ENCODE measurements at regions not wholly inside any gene's neighbourhood (a gene's known extent, or its start where the extent isn't known, plus 50 kb on each side); places are given as distances from the start of the nearest gene placed in this dataset.

DNA sequence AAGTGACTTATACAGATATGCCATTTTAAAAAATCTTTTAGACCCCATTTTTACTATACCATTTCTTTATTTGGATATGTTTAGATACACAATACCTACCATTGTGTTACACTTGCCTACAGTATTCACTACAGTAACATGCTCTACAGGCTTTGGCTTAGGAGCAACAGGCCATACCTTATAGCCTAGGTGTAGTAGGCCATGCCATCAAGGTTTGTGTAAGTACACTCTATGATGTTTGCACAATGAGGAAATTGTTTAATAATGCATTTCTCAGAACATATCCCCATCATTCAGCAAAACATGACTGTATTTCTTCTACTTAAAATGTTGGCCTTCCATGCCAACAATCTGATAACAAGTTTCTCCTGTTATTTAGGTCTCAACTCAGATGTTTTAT lies 1559.5 kb upstream of the TENM4 start:
- CTCF ChIA-PET = no interaction called here
- Histone ChIP-seq H3K9me3 (ENCODE audit: control insufficient read depth, insufficient read depth, low read length) (no peaks in the 10 kb centered on the region), H3K27ac (ENCODE audit: low read depth, low read length) (no peak overlapping the region), H3K27me3 (ENCODE audit: control insufficient read depth, insufficient read depth, low read length) (no peaks in the 10 kb centered on the region), H3K4me3 (ENCODE audit: low read depth, low read length) (no peak overlapping the region)
- no peak for DNase-seq (ENCODE audit: low read depth, low spot score)
- POLR2A ChIA-PET = no interaction called here
- TF ChIP-seq, protein P1, sequence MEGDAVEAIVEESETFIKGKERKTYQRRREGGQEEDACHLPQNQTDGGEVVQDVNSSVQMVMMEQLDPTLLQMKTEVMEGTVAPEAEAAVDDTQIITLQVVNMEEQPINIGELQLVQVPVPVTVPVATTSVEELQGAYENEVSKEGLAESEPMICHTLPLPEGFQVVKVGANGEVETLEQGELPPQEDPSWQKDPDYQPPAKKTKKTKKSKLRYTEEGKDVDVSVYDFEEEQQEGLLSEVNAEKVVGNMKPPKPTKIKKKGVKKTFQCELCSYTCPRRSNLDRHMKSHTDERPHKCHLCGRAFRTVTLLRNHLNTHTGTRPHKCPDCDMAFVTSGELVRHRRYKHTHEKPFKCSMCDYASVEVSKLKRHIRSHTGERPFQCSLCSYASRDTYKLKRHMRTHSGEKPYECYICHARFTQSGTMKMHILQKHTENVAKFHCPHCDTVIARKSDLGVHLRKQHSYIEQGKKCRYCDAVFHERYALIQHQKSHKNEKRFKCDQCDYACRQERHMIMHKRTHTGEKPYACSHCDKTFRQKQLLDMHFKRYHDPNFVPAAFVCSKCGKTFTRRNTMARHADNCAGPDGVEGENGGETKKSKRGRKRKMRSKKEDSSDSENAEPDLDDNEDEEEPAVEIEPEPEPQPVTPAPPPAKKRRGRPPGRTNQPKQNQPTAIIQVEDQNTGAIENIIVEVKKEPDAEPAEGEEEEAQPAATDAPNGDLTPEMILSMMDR (IDR thresholded peaks at IDR 0.05; ENCODE audit: low read depth, low read length) = no peak

- POLR2A ChIA-PET = no interaction called here
- DNase-seq (ENCODE audit: low read depth, low spot score) = no peak
- CTCF ChIA-PET = no interaction called here
- H3K27me3 ChIP-seq (ENCODE audit: control insufficient read depth, insufficient read depth, low read length) = no peaks in the 10 kb centered on the region
- no peaks in the 10 kb centered on the region for H3K9me3 ChIP-seq (ENCODE audit: control insufficient read depth, insufficient read depth, low read length)
- no peak overlapping the region for H3K4me3 ChIP-seq (ENCODE audit: low read depth, low read length)
- TF ChIP-seq, protein P1 (IDR thresholded peaks at IDR 0.05; ENCODE audit: low read depth, low read length) = no peak
- no peak overlapping the region for H3K27ac ChIP-seq (ENCODE audit: low read depth, low read length)
These were observed 1554.7 kb upstream of the TENM4 start for GRCh38 chr11:80995523-80995922.

GRCh38 chr11:80993536-80993935 lies 1552.7 kb upstream of the TENM4 start:
- DNase-seq (ENCODE audit: low read depth, low spot score) = no peak
- CTCF ChIA-PET = no interaction called here
- TF ChIP-seq, protein P1 (IDR thresholded peaks at IDR 0.05; ENCODE audit: low read depth, low read length) = no peak
- H3K27me3 ChIP-seq (ENCODE audit: control insufficient read depth, insufficient read depth, low read length) = no peaks in the 10 kb centered on the region
- no peaks in the 10 kb centered on the region for H3K9me3 ChIP-seq (ENCODE audit: control insufficient read depth, insufficient read depth, low read length)
- no peak overlapping the region for H3K4me3 ChIP-seq (ENCODE audit: low read depth, low read length)
- POLR2A ChIA-PET = no interaction called here
- H3K27ac ChIP-seq (ENCODE audit: low read depth, low read length) = no peak overlapping the region

GRCh38 chr11:80990885-80991284 lies 1550.1 kb upstream of the TENM4 start:
- CTCF ChIA-PET = no interaction called here

GRCh38 chr11:80987171-80987570 lies 1546.3 kb upstream of the TENM4 start:
- TF ChIP-seq, protein P1 (IDR thresholded peaks at IDR 0.05; ENCODE audit: low read depth, low read length) = no peak
- H3K4me3 ChIP-seq (ENCODE audit: low read depth, low read length) = no peak overlapping the region
- ChIA-PET POLR2A (no interaction called here), CTCF (no interaction called here)
- no peaks in the 10 kb centered on the region for H3K27me3 ChIP-seq (ENCODE audit: control insufficient read depth, insufficient read depth, low read length)
- no peaks in the 10 kb centered on the region for H3K9me3 ChIP-seq (ENCODE audit: control insufficient read depth, insufficient read depth, low read length)
- H3K27ac ChIP-seq (ENCODE audit: low read depth, low read length) = no peak overlapping the region
- no peak for DNase-seq (ENCODE audit: low read depth, low spot score)

More at GRCh38 chr11:80990885-80991284, 1550.1 kb upstream of the TENM4 start:
- Histone ChIP-seq H3K27ac (ENCODE audit: low read depth, low read length) (no peak overlapping the region), H3K27me3 (ENCODE audit: control insufficient read depth, insufficient read depth, low read length) (no peaks in the 10 kb centered on the region), H3K9me3 (ENCODE audit: control insufficient read depth, insufficient read depth, low read length) (no peaks in the 10 kb centered on the region), H3K4me3 (ENCODE audit: low read depth, low read length) (no peak overlapping the region)
- TF ChIP-seq, protein P1 (IDR thresholded peaks at IDR 0.05; ENCODE audit: low read depth, low read length) = no peak
- POLR2A ChIA-PET = no interaction called here
- no peak for DNase-seq (ENCODE audit: low read depth, low spot score)
